ENCODE measurements at regions not wholly inside any gene's neighbourhood (a gene's known extent, or its start where the extent isn't known, plus 50 kb on each side); places are given as distances from the start of the nearest gene placed in this dataset.

- WGBS, 2 experiments (ENCODE audit: extremely low coverage in 1 of 2, insufficient coverage in 1 of 2, insufficient read length in 1 of 2, insufficient replicate concordance in 2 of 2, low coverage in 1 of 2, low lambda C conversion rate in 2 of 2, missing lambda C conversion rate in 1 of 2), result 95% methylated on average over 7 of the region's 7 CpGs; no CpG with 5 or more reads in 1 of the 2 experiments
- POLR2A ChIA-PET (ENCODE audit: partially characterized antibody), result no interaction called here
- CTCF ChIA-PET (ENCODE audit: partially characterized antibody), result no interaction called here
Observed at GRCh38 chr5:7960142-7960541, 91.2 kb downstream of the MTRR start.

More at GRCh38 chr5:7960142-7960541, 91.2 kb downstream of the MTRR start:
- H3K36me3 ChIP-seq (ENCODE audit: control insufficient read depth in 2 of 4, insufficient read depth in 4 of 4, low read length in 3 of 4), result no peaks in the 10 kb centered on the region
- TF ChIP-seq BACH1 (IDR thresholded peaks at IDR 0.05; ENCODE audit: low read length) (no peak), POU5F1 (IDR thresholded peaks at IDR 0.05; ENCODE audit: low read depth, low read length) (no peak)
- H3K9me3 ChIP-seq (ENCODE audit: insufficient read depth in 2 of 2, low read depth in 1 of 2, low read length in 1 of 2), result no peaks in the 10 kb centered on the region; a peak in 1 of 4 replicates
- H4K8ac ChIP-seq (ENCODE audit: extremely low read depth, insufficient read depth, low read length), result no peak overlapping the region
- H4K91ac ChIP-seq (replicated peaks; ENCODE audit: insufficient read length, low read length), result no peak overlapping the region
- no peaks in the 10 kb centered on the region for H4K20me1 ChIP-seq (replicated peaks in 1 of 2; ENCODE audit: control insufficient read depth in 1 of 2, insufficient read depth in 2 of 2, low read length in 2 of 2)
- no peak overlapping the region for H3K9ac ChIP-seq (replicated peaks in 1 of 4; ENCODE audit: extremely low read depth in 1 of 4, low read depth in 3 of 4, low read length in 3 of 4)
- no peak overlapping the region for H3K27ac ChIP-seq (ENCODE audit: low read depth, low read length)
- no peak overlapping the region for H2BK15ac ChIP-seq (ENCODE audit: low read length)
- no peaks in the 10 kb centered on the region; the same call in 1 of the 2 replicates for H3K23me2 ChIP-seq (ENCODE audit: low read depth, low read length)
- no peaks in the 10 kb centered on the region for H3K79me1 ChIP-seq (ENCODE audit: low read depth, low read length)
- no peaks in the 10 kb centered on the region for H3K79me2 ChIP-seq (ENCODE audit: control insufficient read depth in 1 of 2, insufficient read depth in 2 of 2, low read length in 2 of 2)
- DNase-seq (ENCODE audit: low read depth in 1 of 2, low spot score in 2 of 2), result no peak
- no peak overlapping the region for H3K18ac ChIP-seq (ENCODE audit: extremely low read depth, low read length)
- no peak overlapping the region for H2BK12ac ChIP-seq (ENCODE audit: low read depth, low read length)
- H3K23ac ChIP-seq (ENCODE audit: insufficient read length), result no peak overlapping the region
- H2AK5ac ChIP-seq (ENCODE audit: low read depth, low read length), result no peak overlapping the region
- no peak overlapping the region for H3K4ac ChIP-seq (replicated peaks; ENCODE audit: insufficient read length, low read depth, low read length)
- no peak overlapping the region for H2AFZ ChIP-seq (ENCODE audit: low read length)
- H2BK120ac ChIP-seq (replicated peaks; ENCODE audit: low read depth, low read length), result no peak overlapping the region
- no peak overlapping the region for H4K5ac ChIP-seq (ENCODE audit: insufficient read length, low read depth, low read length)
- no peaks in the 10 kb centered on the region for H3K27me3 ChIP-seq (replicated peaks in 1 of 4; ENCODE audit: control insufficient read depth in 3 of 4, extremely low read depth in 1 of 4, insufficient read depth in 3 of 4, low read length in 3 of 4)
- no peak for FAIRE-seq
- H3K56ac ChIP-seq (replicated peaks; ENCODE audit: insufficient read length, low read depth, low read length), result no peak overlapping the region
- H3K4me2 ChIP-seq (ENCODE audit: insufficient read depth in 1 of 2, low read depth in 2 of 2, low read length in 2 of 2), result no peak overlapping the region
- H3K4me1 ChIP-seq (replicated peaks in 1 of 4; ENCODE audit: control insufficient read depth in 3 of 4, insufficient read depth in 4 of 4, low read length in 3 of 4), result no peaks in the 10 kb centered on the region
- H2BK5ac ChIP-seq (ENCODE audit: low read depth, low read length), result no peak overlapping the region
- no peak overlapping the region for H3K4me3 ChIP-seq (ENCODE audit: extremely low read depth in 1 of 4, insufficient read depth in 2 of 4, low read depth in 3 of 4, low read length in 4 of 4)
- H3K14ac ChIP-seq (ENCODE audit: insufficient read length), result no peak overlapping the region
- no peak overlapping the region for H2BK20ac ChIP-seq (ENCODE audit: low read length)

Measured in H1 (cell line).